ENCODE measurements at regions not wholly inside any gene's neighbourhood (a gene's known extent, or its start where the extent isn't known, plus 50 kb on each side); places are given as distances from the start of the nearest gene placed in this dataset.

DNA sequence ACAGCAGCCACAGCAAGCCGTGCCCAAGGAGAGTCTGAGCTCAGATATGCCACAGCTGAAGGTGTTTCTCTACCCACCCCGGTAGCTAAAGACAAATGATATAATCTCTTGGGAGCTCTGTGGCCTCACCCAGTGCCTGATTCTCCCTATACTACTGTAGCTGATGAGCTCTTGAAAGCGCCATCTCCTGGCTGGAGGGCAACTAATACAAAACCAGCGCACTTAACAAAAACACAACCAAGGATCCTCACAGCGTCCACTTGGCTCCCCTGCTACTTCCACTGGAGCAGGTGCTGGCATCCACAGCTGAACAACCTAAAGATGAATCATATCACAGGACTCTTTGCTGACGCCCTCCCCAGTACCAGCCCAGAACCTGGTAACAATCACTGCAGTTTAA lies 1212.0 kb downstream of the PCDH17 start:
- Mint-ChIP-seq H3K27ac (no peak overlapping the region), H3K4me3 (no peak overlapping the region), H3K9me3 (peaks cover 33% of the 10 kb centered on the region), H3K27me3 (no peaks in the 10 kb centered on the region), H3K4me1 (ENCODE audit: low read depth) (no peaks in the 10 kb centered on the region), H3K36me3 (no peaks in the 10 kb centered on the region)
- CTCF ChIA-PET: no interaction called here
- POLR2A ChIA-PET: no interaction called here
- no peak for DNase-seq
- intact Hi-C loops (cut with micrococcal nuclease): no loop called here

DNA sequence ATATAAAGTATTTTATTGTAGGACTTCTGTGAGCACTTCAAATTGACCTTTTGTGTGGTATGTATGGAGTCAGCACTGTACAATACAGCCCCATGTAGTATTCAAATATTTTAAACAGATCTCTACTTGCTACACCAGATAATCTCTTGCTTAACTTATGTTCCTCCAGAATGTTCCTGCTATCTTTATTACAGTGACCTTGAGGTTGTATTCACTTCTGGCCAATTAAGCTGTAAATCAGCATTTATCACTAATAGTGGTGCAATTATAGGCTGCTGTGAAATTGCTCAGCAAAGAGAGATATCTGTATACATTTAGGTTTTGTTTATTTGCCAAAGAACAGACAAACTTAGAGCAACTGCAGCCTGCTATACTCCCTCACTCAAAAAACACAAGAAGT lies 1218.6 kb downstream of the PCDH17 start:
- DNase-seq: no peak
- Mint-ChIP-seq H3K36me3 (no peaks in the 10 kb centered on the region), H3K4me1 (ENCODE audit: low read depth) (no peaks in the 10 kb centered on the region), H3K4me3 (no peak overlapping the region), H3K9me3 (peaks cover 9% of the 10 kb centered on the region), H3K27me3 (no peaks in the 10 kb centered on the region), H3K27ac (no peak overlapping the region)
- ChIA-PET POLR2A (no interaction called here), CTCF (no interaction called here)
- intact Hi-C loops (cut with micrococcal nuclease): no loop called here

DNA sequence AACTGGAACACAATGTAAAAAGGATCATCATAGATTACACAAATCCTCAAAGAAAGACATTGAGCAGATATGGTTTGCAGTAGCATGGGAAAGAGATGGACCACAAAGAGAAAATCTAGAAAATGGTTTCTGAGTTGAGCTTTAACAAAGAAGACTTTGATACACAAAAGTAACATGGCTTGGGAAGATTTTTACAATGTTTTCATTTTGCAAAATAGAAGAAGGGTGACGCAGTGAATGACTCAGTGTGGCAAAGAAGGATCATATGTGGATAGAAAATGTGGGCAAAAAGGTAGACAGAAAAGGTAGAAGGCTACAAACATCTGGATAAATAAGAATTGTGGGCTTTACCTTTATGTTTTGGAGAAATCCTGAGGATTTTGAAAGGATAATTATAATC lies 1220.5 kb downstream of the PCDH17 start:
- Mint-ChIP-seq H3K4me1 (ENCODE audit: low read depth) (no peaks in the 10 kb centered on the region), H3K9me3 (no peaks in the 10 kb centered on the region), H3K36me3 (no peaks in the 10 kb centered on the region), H3K27ac (no peak overlapping the region), H3K27me3 (no peaks in the 10 kb centered on the region), H3K4me3 (no peak overlapping the region)
- ChIA-PET CTCF (no interaction called here), POLR2A (no interaction called here)
- no peak for DNase-seq
- intact Hi-C loops (cut with micrococcal nuclease): no loop called here

DNA sequence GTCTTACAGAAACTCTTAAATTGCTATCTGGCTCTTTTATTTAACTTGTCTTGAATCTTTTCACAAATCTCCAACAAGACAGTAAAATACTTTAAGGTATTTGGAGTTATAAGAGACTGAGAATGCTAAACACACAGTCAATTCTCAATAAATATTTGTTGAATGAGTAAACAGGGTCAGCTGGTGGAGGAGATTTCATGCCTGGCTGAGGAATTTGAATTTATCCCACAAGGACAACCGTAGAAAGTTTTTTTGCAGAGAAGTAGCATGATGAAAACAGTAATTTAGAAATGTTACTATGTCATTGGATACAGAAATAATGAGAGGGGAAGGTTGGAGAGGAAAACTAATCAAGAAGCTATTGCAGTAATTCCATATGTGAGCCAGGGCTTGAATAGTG lies 1223.7 kb downstream of the PCDH17 start:
- POLR2A ChIA-PET: no interaction called here
- CTCF ChIA-PET: no interaction called here
- DNase-seq: no peak
- Mint-ChIP-seq H3K36me3 (no peaks in the 10 kb centered on the region), H3K4me1 (ENCODE audit: low read depth) (no peaks in the 10 kb centered on the region), H3K4me3 (no peak overlapping the region), H3K27me3 (no peaks in the 10 kb centered on the region), H3K9me3 (no peaks in the 10 kb centered on the region), H3K27ac (no peak overlapping the region)
- intact Hi-C loops (cut with micrococcal nuclease): no loop called here

DNA sequence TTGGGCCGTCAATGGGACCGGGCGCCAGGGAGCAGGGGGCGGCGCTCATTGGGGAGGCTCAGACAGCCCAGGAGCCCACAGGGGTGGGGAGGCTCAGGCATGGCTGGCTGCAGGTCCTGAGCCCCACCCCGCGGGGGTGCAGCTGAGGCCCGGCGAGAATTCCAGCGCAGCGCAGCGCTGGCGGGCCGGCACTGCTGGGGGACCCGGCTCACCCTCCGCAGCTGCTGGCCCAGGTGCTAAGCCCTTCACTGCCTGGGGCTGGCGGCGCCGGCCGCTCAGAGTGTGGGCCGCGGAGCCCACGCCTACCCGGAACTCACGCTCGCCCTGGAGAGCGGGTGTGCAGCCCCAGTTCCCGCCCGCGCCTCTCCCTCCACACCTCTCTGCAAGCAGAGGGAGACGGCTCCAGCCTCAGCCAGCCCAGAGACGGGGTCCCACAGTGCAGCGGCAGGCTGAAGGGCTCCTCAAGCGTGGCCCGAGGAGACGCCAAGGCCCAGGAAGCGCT lies 1227.4 kb downstream of the PCDH17 start:
- Mint-ChIP-seq H3K27me3 (no peaks in the 10 kb centered on the region), H3K4me3 (no peak overlapping the region), H3K27ac (no peak overlapping the region), H3K9me3 (no peaks in the 10 kb centered on the region), H3K4me1 (ENCODE audit: low read depth) (no peaks in the 10 kb centered on the region), H3K36me3 (no peaks in the 10 kb centered on the region)
- intact Hi-C loops (cut with micrococcal nuclease): no loop called here
- DNase-seq: no peak
- ChIA-PET CTCF (no interaction called here), POLR2A (no interaction called here)

DNA sequence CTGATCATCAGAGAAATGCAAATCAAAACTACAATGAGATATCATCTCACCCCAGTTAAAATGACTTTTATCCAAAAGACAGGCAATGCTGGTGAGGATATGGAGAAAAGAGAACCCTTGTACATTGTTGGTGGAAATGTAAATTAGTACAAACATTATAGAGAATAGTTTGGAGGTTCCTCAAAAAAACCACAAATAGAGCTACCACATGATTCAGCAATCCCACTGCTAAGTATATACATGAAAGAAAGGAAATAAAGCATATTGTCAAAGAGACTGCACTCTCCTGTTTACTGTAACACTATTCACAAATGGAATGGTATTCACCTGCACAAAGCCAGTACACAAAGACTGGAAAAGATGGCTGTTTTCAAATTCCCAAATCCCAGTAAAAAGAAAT lies 1233.7 kb downstream of the PCDH17 start:
- H3K36me3 Mint-ChIP-seq: no peaks in the 10 kb centered on the region
- CTCF ChIA-PET: no interaction called here
- H3K4me1 Mint-ChIP-seq (ENCODE audit: low read depth): no peaks in the 10 kb centered on the region
- no peaks in the 10 kb centered on the region for H3K27me3 Mint-ChIP-seq
- no peak overlapping the region for H3K27ac Mint-ChIP-seq
- H3K9me3 Mint-ChIP-seq: peaks cover 3% of the 10 kb centered on the region
- POLR2A ChIA-PET: no interaction called here
- intact Hi-C loops (cut with micrococcal nuclease): no loop called here
- DNase-seq: no peak
- H3K4me3 Mint-ChIP-seq: no peak overlapping the region

DNA sequence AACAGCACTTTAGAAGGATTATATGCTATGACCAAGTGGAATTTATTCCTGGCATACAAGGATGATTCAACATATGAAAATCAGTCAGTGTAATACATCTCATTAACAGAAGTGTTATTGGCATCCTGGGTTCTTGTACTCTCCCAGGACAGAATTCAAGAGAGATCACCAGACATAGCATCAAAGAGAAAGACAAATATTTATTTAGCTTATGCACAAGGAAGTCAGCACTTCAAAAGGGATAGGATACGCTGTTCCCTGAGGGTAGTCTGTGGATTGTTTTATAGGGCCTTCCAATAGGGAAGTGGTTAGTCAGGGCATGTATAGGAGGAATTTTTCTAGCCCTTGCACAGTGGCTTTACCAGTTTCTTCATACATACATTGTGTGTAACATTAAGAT lies 1238.0 kb downstream of the PCDH17 start:
- Mint-ChIP-seq H3K9me3 (peaks cover 3% of the 10 kb centered on the region), H3K27ac (no peak overlapping the region), H3K4me1 (ENCODE audit: low read depth) (no peaks in the 10 kb centered on the region), H3K27me3 (no peaks in the 10 kb centered on the region), H3K36me3 (no peaks in the 10 kb centered on the region), H3K4me3 (no peak overlapping the region)
- intact Hi-C loops (cut with micrococcal nuclease): no loop called here
- CTCF ChIA-PET: no interaction called here
- POLR2A ChIA-PET: no interaction called here
- no peak for DNase-seq

DNA sequence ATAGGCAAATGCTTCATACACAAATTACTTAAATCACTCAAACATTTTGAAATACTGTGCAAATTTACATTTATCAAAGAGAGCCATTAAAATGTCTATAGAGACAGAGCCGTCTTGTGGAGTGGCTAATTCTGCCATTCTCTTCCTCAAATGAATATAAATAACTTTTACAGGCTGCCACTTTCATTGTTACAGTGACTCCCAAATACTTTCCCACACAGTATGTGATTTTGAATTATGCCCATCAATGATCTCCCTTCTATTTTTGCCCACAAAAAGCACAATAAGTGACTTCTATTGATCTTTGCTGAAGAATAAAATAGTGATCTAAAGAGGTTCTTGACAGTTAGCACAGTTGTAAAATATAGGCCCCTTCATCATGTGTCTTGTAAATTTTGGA lies 1244.9 kb downstream of the PCDH17 start:
- no peak overlapping the region for H3K27ac Mint-ChIP-seq

DNA sequence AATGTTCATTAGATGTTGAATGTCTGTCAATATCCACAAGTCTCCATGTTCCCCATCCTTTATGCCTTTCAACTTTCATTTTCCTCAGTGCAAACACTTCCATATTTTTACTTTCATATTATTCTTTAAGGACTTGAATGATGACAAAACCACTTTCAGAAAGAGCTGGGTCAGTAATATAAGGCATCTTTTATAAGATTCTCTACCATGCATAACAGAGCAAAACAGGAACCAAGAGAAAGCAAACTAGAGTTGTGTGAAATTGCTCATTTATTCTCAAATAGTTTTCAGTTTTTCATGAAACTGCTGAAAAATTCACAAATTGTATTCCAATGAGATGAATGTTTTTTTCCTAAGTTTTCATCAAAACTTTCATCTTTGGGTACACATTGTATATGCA lies 1247.6 kb downstream of the PCDH17 start:
- H3K27ac Mint-ChIP-seq: no peak overlapping the region
- CTCF ChIA-PET: no interaction called here
- intact Hi-C loops (cut with micrococcal nuclease): no loop called here
- POLR2A ChIA-PET: no interaction called here
- H3K27me3 Mint-ChIP-seq: no peaks in the 10 kb centered on the region
- no peak overlapping the region for H3K4me3 Mint-ChIP-seq
- no peaks in the 10 kb centered on the region for H3K36me3 Mint-ChIP-seq
- no peak for DNase-seq
- H3K9me3 Mint-ChIP-seq: no peaks in the 10 kb centered on the region
- H3K4me1 Mint-ChIP-seq (ENCODE audit: low read depth): no peaks in the 10 kb centered on the region

More for the DNA sequence above, 1244.9 kb downstream of the PCDH17 start:
- DNase-seq: no peak
- Mint-ChIP-seq H3K27me3 (no peaks in the 10 kb centered on the region), H3K4me3 (no peak overlapping the region), H3K9me3 (no peaks in the 10 kb centered on the region), H3K36me3 (no peaks in the 10 kb centered on the region), H3K4me1 (ENCODE audit: low read depth) (no peaks in the 10 kb centered on the region)
- ChIA-PET CTCF (no interaction called here), POLR2A (no interaction called here)
- intact Hi-C loops (cut with micrococcal nuclease): no loop called here

DNA sequence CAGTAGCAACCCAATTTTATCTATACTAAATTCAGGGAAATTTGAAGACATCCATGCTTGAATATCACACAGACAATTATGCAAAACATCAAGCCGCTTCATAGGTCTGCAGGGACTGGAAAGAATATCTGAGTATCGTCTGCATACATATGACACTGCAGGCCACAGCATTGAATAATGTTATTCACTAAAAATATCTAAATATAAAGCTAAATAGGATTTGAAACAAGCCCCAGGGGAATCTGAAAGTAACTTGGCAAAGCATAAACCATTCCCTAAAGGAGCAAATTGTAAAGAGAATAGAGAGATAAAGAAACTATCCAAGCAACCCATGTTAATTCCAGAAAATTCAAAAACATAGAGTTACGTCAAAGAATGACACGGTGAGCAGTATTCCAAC lies 1251.0 kb downstream of the PCDH17 start:
- ChIA-PET CTCF (no interaction called here), POLR2A (no interaction called here)
- H3K36me3 Mint-ChIP-seq: no peaks in the 10 kb centered on the region
- H3K27me3 Mint-ChIP-seq: no peaks in the 10 kb centered on the region
- no peaks in the 10 kb centered on the region for H3K4me1 Mint-ChIP-seq (ENCODE audit: low read depth)
- no peak overlapping the region for H3K27ac Mint-ChIP-seq
- no peaks in the 10 kb centered on the region for H3K9me3 Mint-ChIP-seq
- no peak for DNase-seq
- intact Hi-C loops (cut with micrococcal nuclease): no loop called here
- H3K4me3 Mint-ChIP-seq: no peak overlapping the region

DNA sequence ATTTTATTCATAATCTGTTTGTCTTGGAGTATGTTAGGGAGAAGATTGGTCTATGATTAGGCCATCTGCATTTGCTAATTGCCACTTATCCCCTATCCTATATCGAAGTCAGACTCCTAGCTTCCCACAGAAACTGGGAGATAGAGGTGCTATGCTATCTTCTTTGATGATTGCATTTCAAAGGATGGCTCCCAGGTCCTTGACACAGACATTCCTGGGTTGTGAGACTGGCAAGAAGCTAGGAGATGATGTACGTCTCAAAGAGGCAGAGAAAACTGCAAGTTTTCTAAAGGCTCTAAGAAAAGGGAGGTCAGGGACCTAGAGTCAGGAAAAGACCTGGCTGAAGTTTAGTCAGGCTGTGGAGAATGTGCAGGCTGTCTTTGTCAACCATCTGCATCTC lies 1251.9 kb downstream of the PCDH17 start:
- Mint-ChIP-seq H3K27me3 (no peaks in the 10 kb centered on the region), H3K9me3 (no peaks in the 10 kb centered on the region), H3K4me1 (ENCODE audit: low read depth) (no peaks in the 10 kb centered on the region), H3K4me3 (no peak overlapping the region), H3K27ac (no peak overlapping the region), H3K36me3 (no peaks in the 10 kb centered on the region)
- ChIA-PET CTCF (no interaction called here), POLR2A (no interaction called here)
- DNase-seq: no peak
- intact Hi-C loops (cut with micrococcal nuclease): no loop called here

DNA sequence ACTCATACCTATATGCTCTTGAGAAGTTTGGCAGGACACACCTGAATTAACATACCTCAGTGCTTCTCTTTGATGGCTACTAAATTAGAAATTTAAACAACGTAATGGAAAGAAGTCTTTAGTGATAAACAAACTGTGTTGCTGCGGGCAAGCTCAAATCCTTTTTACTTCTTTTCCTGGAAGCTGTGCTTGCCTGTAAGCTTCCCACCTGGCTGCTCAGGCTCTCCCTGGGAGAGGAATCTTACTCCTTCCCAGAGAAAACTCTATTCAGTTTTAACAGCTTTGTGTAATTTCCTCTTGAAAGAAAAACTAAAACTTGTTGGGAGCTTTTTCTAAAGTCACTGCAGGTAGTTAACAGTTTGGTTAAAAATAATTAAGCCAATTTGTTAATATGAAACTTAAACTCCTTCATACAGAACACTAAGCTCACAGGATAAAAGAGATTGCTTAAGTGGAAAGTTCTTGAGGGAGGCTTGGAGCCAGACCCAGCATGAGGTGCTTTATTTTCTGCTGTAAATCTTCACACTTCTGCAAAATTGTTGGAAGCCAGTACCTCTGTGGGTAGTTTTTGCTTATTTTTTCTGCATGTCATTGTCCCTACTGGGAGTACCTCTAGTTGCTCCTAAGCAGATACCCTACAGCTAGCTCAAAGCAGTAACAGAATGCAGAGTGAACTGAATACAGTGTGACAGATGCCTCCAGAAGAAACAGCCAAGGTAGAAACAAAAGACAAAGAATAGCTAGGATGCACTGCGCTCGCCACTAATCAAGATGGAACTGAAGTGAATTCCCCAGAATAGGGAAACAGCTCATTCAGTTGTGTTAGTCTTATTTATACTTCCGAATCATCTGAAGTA lies 1253.0 kb downstream of the PCDH17 start:
- H3K4me3 Mint-ChIP-seq: no peak overlapping the region
- POLR2A ChIA-PET: no interaction called here
- H3K36me3 Mint-ChIP-seq: no peaks in the 10 kb centered on the region
- intact Hi-C loops (cut with micrococcal nuclease): no loop called here
- H3K9me3 Mint-ChIP-seq: no peaks in the 10 kb centered on the region
- no peaks in the 10 kb centered on the region for H3K27me3 Mint-ChIP-seq
- CTCF ChIA-PET: no interaction called here
- no peak for DNase-seq
- H3K27ac Mint-ChIP-seq: no peak overlapping the region
- H3K4me1 Mint-ChIP-seq (ENCODE audit: low read depth): no peaks in the 10 kb centered on the region

DNA sequence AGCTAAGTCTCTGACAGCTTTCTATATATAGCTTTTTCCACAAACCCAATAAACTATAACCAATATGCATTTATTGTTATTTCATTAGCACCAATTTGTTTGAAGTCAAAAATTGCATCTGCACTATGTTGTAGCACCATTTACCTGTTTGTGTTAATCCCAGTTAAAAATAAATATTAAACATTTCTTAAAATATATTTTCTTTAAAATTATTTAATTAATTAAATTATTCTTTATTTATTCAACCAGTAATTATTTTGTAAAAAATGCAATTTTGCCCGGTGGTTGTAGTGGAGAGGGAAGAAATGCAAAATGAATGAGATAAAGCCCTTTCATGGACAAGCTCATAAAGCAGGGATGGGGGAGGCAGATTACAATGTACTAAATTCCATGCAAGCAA lies 1257.9 kb downstream of the PCDH17 start:
- intact Hi-C loops (cut with micrococcal nuclease): no loop called here
- no peaks in the 10 kb centered on the region for H3K36me3 Mint-ChIP-seq
- H3K27ac Mint-ChIP-seq: no peak overlapping the region
- no peak overlapping the region for H3K4me3 Mint-ChIP-seq
- no peaks in the 10 kb centered on the region for H3K9me3 Mint-ChIP-seq
- no peak for DNase-seq
- H3K27me3 Mint-ChIP-seq: no peaks in the 10 kb centered on the region
- POLR2A ChIA-PET: no interaction called here
- CTCF ChIA-PET: interaction anchor here (1.0 kb wide), 1 partner anchor 23 kb away, joined by 4 read pairs; no protein-coding TSS in a partner anchor
- no peaks in the 10 kb centered on the region for H3K4me1 Mint-ChIP-seq (ENCODE audit: low read depth)
